ENCODE measurements at regions not wholly inside any gene's neighbourhood (a gene's known extent, or its start where the extent isn't known, plus 50 kb on each side); places are given as distances from the start of the nearest gene placed in this dataset.

GRCh38 chr11:127651888-127652221, 651.3 kb upstream of the KIRREL3 start (continued):
- TF ChIP-seq ZBTB33 (IDR thresholded peaks at IDR 0.05; ENCODE audit: borderline replicate concordance, low read depth) (no peak), NRF1 (IDR thresholded peaks at IDR 0.05; ENCODE audit: low read depth, low read length) (no peak), FOSL2 (IDR thresholded peaks at IDR 0.05; ENCODE audit: borderline replicate concordance, low read depth) (no peak), TCF12 (IDR thresholded peaks at IDR 0.05) (no peak), TEAD4 (IDR thresholded peaks at IDR 0.05; ENCODE audit: borderline replicate concordance, insufficient read depth) (no peak), RXRA (IDR thresholded peaks at IDR 0.05; ENCODE audit: borderline replicate concordance, low read depth) (no peak), GATA2 (CRISPR knock-in tag; IDR thresholded peaks at IDR 0.05) (no peak), EP300 (IDR thresholded peaks at IDR 0.05; ENCODE audit: borderline replicate concordance in 1 of 2, low read depth in 1 of 2, low read length in 1 of 2) (no peak), ELF1 (IDR thresholded peaks at IDR 0.05) (no peak), NFIC (IDR thresholded peaks at IDR 0.05; ENCODE audit: borderline replicate concordance) (no peak), TAF1 (IDR thresholded peaks at IDR 0.05; ENCODE audit: borderline replicate concordance, low read depth, low read length) (no peak), PBX3 (IDR thresholded peaks at IDR 0.05) (no peak)

GRCh38 chr11:127651175-127651887, 650.8 kb upstream of the KIRREL3 start:
- no peaks in the 10 kb centered on the region; a peak in 1 of 4 replicates for H3K4me1 ChIP-seq (ENCODE audit: control insufficient read depth in 1 of 2, insufficient read depth in 2 of 2, low read depth in 1 of 2, low read length in 1 of 2)
- H3K36me3 ChIP-seq (replicated peaks in 1 of 2; ENCODE audit: control insufficient read depth in 1 of 2, insufficient read depth in 2 of 2, low read length in 1 of 2) = no peaks in the 10 kb centered on the region
- H3K9ac ChIP-seq = no peak overlapping the region
- no peak overlapping the region for H2AFZ ChIP-seq (ENCODE audit: low read depth)
- no peaks in the 10 kb centered on the region for H3K27me3 ChIP-seq (ENCODE audit: insufficient read depth)
- DNase-seq = no peak
- H3K9me3 ChIP-seq = no peaks in the 10 kb centered on the region
- no peaks in the 10 kb centered on the region for H3F3A ChIP-seq (replicated peaks; ENCODE audit: insufficient read depth)
- CTCF ChIA-PET = interaction anchor here (0.7 to 1.0 kb wide), 3 partner anchors 11 to 158 kb away, joined by 3 read pairs; no protein-coding TSS in a partner anchor
- TF ChIP-seq ZBTB33 (IDR thresholded peaks at IDR 0.05; ENCODE audit: borderline replicate concordance, low read depth) = no peak
- H3K9me2 ChIP-seq = no peaks in the 10 kb centered on the region
- no peak overlapping the region for H3K4me2 ChIP-seq
- H4K20me1 ChIP-seq (ENCODE audit: insufficient read depth) = no peaks in the 10 kb centered on the region
- 22% methylated on average over 5 of the region's 5 CpGs for WGBS (ENCODE audit: low lambda C conversion rate)
- no peaks in the 10 kb centered on the region for H3K79me2 ChIP-seq (ENCODE audit: insufficient read depth)
- POLR2A ChIA-PET = no interaction called here
- no peak overlapping the region for H3K27ac ChIP-seq (ENCODE audit: low read depth in 2 of 2, low read length in 1 of 2)
- no peak overlapping the region for H3K4me3 ChIP-seq (ENCODE audit: low read depth in 2 of 2, low read length in 1 of 2)

Data from SK-N-SH (cell line).